ENCODE measurements at regions not wholly inside any gene's neighbourhood (a gene's known extent, or its start where the extent isn't known, plus 50 kb on each side); places are given as distances from the start of the nearest gene placed in this dataset.

GRCh38 chr1:208369045-208369444, 124.9 kb upstream of the PLXNA2 start:
- H3K36me3 ChIP-seq, result no peaks in the 10 kb centered on the region
- peaks cover 0 to 7% (median 0%) of the 10 kb centered on the region in 11 donors for H3K9me3 ChIP-seq
- TF ChIP-seq CTCF (IDR thresholded peaks at IDR 0.05), result no peak
- intact Hi-C loops (cut with DNase I), result no loop called here
- 59 to 61% methylated on average over 2 of the region's 2 CpGs for WGBS, 2 donors
- H3K27me3 ChIP-seq, result peaks cover 0 to 23% (median 3%) of the 10 kb centered on the region in 7 donors
- H3K4me1 ChIP-seq, result no peaks in the 10 kb centered on the region
- no peak overlapping the region for H3K4me3 ChIP-seq
- DNase-seq (no peak), ATAC-seq (no peak)
- H3K27ac ChIP-seq, result no peak overlapping the region

- no peaks in the 10 kb centered on the region for H3K36me3 ChIP-seq
- H3K4me3 ChIP-seq, result no peak overlapping the region
- no peaks in the 10 kb centered on the region for H3K4me1 ChIP-seq
- H3K27ac ChIP-seq, result no peak overlapping the region
- intact Hi-C loops (cut with DNase I), result no loop called here
- 27 to 28% methylated on average over 2 of the region's 2 CpGs for WGBS, 2 donors
- TF ChIP-seq CTCF (IDR thresholded peaks at IDR 0.05), result no peak
- DNase-seq (no peak), ATAC-seq (no peak)
- H3K9me3 ChIP-seq, result peaks cover 0 to 7% (median 0%) of the 10 kb centered on the region in 11 donors
- H3K27me3 ChIP-seq, result peaks cover 0 to 23% (median 3%) of the 10 kb centered on the region in 7 donors
Measured at GRCh38 chr1:208369658-208370057, 125.5 kb upstream of the PLXNA2 start.

GRCh38 chr1:208374391-208374941, 130.3 kb upstream of the PLXNA2 start:
- Histone ChIP-seq H3K4me3 (no peak overlapping the region), H3K4me1 (no peaks in the 10 kb centered on the region), H3K27ac (no peak overlapping the region), H3K27me3 (peaks cover 0 to 13% (median 0%) of the 10 kb centered on the region in 7 donors), H3K36me3 (no peaks in the 10 kb centered on the region), H3K9me3 (no peaks in the 10 kb centered on the region)
- 57 to 63% methylated on average over 6 of the region's 6 CpGs for WGBS, 2 donors
- intact Hi-C loops (cut with DNase I), result no loop called here
- TF ChIP-seq CTCF (IDR thresholded peaks at IDR 0.05), result no peak
- DNase-seq (no peak), ATAC-seq (no peak)

GRCh38 chr1:208381481-208381880, 137.3 kb upstream of the PLXNA2 start:
- ATAC-seq, result no peak
- no peak overlapping the region for H3K27ac ChIP-seq
- H3K4me3 ChIP-seq, result no peak overlapping the region
- peaks cover 0 to 9% (median 0%) of the 10 kb centered on the region in 11 donors for H3K9me3 ChIP-seq
- intact Hi-C loops (cut with DNase I), result no loop called here
- H3K36me3 ChIP-seq, result no peaks in the 10 kb centered on the region
- DNase-seq, result no peak
- no peak for TF ChIP-seq CTCF (IDR thresholded peaks at IDR 0.05)
- H3K27me3 ChIP-seq, result no peaks in the 10 kb centered on the region
- no peaks in the 10 kb centered on the region for H3K4me1 ChIP-seq
- WGBS, 2 donors, result 59 to 61% methylated on average over 1 of the region's 1 CpG

All from heart right ventricle (tissue), 16 donors.